ENCODE measurements at regions not wholly inside any gene's neighbourhood (a gene's known extent, or its start where the extent isn't known, plus 50 kb on each side); places are given as distances from the start of the nearest gene placed in this dataset.

GRCh38 chr9:115988701-115989100 lies 164.9 kb upstream of the PAPPA start:
- DNase-seq (ENCODE audit: low read depth), result no peak

GRCh38 chr9:115989831-115990230 lies 163.8 kb upstream of the PAPPA start:
- no peak for DNase-seq (ENCODE audit: low read depth)

- DNase-seq (ENCODE audit: low read depth), result no peak
Measured at GRCh38 chr9:115992834-115993233, 160.8 kb upstream of the PAPPA start.

GRCh38 chr9:115997923-115998322 lies 155.7 kb upstream of the PAPPA start:
- no peak for DNase-seq (ENCODE audit: low read depth)

GRCh38 chr9:115998666-115999065 lies 154.9 kb upstream of the PAPPA start:
- no peak for DNase-seq (ENCODE audit: low read depth)

GRCh38 chr9:115999498-115999897 lies 154.1 kb upstream of the PAPPA start:
- DNase-seq (ENCODE audit: low read depth), result no peak

GRCh38 chr9:116000748-116001329 lies 152.8 kb upstream of the PAPPA start:
- no peak for DNase-seq (ENCODE audit: low read depth)

GRCh38 chr9:116002181-116002580 lies 151.4 kb upstream of the PAPPA start:
- DNase-seq (ENCODE audit: low read depth), result no peak

GRCh38 chr9:116002624-116003023 lies 151.0 kb upstream of the PAPPA start:
- DNase-seq (ENCODE audit: low read depth), result peak; percentile 47

- DNase-seq (ENCODE audit: low read depth), result no peak
Measured at GRCh38 chr9:116003397-116003796, 150.2 kb upstream of the PAPPA start.

- DNase-seq (ENCODE audit: low read depth), result no peak
Measured at GRCh38 chr9:116005205-116005604, 148.4 kb upstream of the PAPPA start.

GRCh38 chr9:116007824-116008223 lies 145.8 kb upstream of the PAPPA start:
- no peak for DNase-seq (ENCODE audit: low read depth)

- DNase-seq (ENCODE audit: low read depth), result no peak
Measured at GRCh38 chr9:116008278-116008677, 145.3 kb upstream of the PAPPA start.

GRCh38 chr9:116009420-116009819 lies 144.2 kb upstream of the PAPPA start:
- no peak for DNase-seq (ENCODE audit: low read depth)

GRCh38 chr9:116015855-116016254 lies 137.7 kb upstream of the PAPPA start:
- no peak for DNase-seq (ENCODE audit: low read depth)

- DNase-seq (ENCODE audit: low read depth), result no peak
Measured at GRCh38 chr9:116020146-116020545, 133.4 kb upstream of the PAPPA start.

- no peak for DNase-seq (ENCODE audit: low read depth)
Measured at GRCh38 chr9:116020801-116021200, 132.8 kb upstream of the PAPPA start.

- no peak for DNase-seq (ENCODE audit: low read depth)
Measured at GRCh38 chr9:116027096-116027495, 126.5 kb upstream of the PAPPA start.

- DNase-seq (ENCODE audit: low read depth), result peak; percentile 81
Measured at GRCh38 chr9:116027511-116027910, 126.1 kb upstream of the PAPPA start.

- no peak for DNase-seq (ENCODE audit: low read depth)
Measured at GRCh38 chr9:116027951-116028350, 125.6 kb upstream of the PAPPA start.

GRCh38 chr9:116030517-116030916 lies 123.1 kb upstream of the PAPPA start:
- no peak for DNase-seq (ENCODE audit: low read depth)

GRCh38 chr9:116032683-116033440 lies 120.7 kb upstream of the PAPPA start:
- no peak for DNase-seq (ENCODE audit: low read depth)

- DNase-seq (ENCODE audit: low read depth), result no peak
Measured at GRCh38 chr9:116039312-116039711, 114.3 kb upstream of the PAPPA start.

GRCh38 chr9:116039893-116040292 lies 113.7 kb upstream of the PAPPA start:
- DNase-seq (ENCODE audit: low read depth), result no peak

Measured in fibroblast of the conjunctiva (primary cell).